ENCODE measurements at regions not wholly inside any gene's neighbourhood (a gene's known extent, or its start where the extent isn't known, plus 50 kb on each side); places are given as distances from the start of the nearest gene placed in this dataset.

DNA sequence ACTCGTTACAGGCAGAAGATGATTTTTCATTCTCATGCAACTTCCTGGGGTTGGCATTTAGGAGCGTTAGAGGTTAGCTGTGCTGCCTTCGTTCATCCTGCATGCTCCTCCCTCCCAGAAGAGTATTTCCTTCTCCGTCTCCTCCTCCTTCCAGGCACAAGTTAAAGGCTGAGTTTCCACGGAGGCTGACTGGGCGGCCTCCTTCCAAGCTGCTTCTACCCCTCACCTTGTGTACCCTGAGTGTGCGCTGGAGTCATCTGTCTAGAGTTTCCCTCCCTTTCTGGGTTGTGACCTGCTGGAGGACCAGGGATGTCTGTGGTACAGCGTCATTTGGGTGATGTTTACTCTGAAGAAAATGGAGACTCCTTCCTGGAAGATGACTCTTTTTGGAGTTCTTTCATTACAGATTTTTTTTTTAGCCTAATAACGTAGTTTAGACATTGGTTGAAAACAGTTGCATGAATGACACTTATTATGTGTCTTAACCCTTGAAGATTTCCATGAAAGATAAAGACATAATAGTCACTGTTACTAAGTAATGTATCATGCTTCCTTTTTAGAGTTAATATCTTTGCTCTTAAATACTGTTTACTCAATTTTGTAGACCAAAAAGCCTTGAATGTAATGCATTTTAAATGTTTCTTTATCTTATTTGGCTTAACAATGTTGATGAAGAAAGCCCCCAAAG lies 146.9 kb downstream of the TENT4A start (continued):
- TF ChIP-seq ATF3 (IDR thresholded peaks at IDR 0.05; ENCODE audit: insufficient read depth, low read depth, low read length) (no peak), RNF2 (IDR thresholded peaks at IDR 0.05; ENCODE audit: borderline replicate concordance, low read depth, low read length, missing control alignments, poor library complexity, severe bottlenecking) (no peak), GTF2F1 (IDR thresholded peaks at IDR 0.05; ENCODE audit: borderline replicate concordance, low read depth, low read length) (no peak), BCL11A (IDR thresholded peaks at IDR 0.05; ENCODE audit: low read depth in 2 of 2, low read length in 2 of 2) (no peak), CBX8 (IDR thresholded peaks at IDR 0.05; ENCODE audit: borderline replicate concordance, low read depth, low read length) (no peak), FOSL1 (IDR thresholded peaks at IDR 0.05; ENCODE audit: insufficient read depth, low read depth, low read length) (no peak), CTBP2 (IDR thresholded peaks at IDR 0.05; ENCODE audit: borderline replicate concordance, insufficient read depth, insufficient read length, low read length) (no peak), RBBP5 (IDR thresholded peaks at IDR 0.05; ENCODE audit: borderline replicate concordance, low read depth, low read length) (no peak), NANOG (IDR thresholded peaks at IDR 0.05; ENCODE audit: insufficient read depth, low read depth, low read length, poor library complexity, severe bottlenecking) (no peak)

Data from H1 (cell line).